ENCODE measurements at regions not wholly inside any gene's neighbourhood (a gene's known extent, or its start where the extent isn't known, plus 50 kb on each side); places are given as distances from the start of the nearest gene placed in this dataset.

DNA sequence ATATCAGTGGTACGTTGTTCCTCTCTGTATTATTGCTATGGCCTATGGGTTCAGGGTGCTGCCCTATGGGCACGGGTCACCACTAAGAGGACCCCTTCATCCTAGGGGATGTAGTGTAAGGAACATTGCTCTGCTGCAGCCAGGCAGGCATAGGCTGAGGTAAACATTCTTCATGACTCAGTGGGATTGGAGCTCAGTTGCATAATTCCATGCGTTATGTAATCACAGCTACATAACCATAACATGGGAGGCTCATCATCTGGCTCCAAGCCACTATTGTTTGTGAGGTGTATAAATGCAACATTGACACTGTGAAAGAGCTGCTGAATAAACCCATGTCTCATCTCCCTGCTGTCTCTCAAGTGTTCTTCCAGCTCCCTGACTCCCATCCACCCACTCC is 375.2 kb downstream of the MAGEE1 start:
- Histone ChIP-seq H3K9ac (ENCODE audit: low read depth in 1 of 2, low read length in 2 of 2) (no peak overlapping the region), H3K36me3 (ENCODE audit: control insufficient read depth in 4 of 4, insufficient read depth in 3 of 4, low read depth in 1 of 4, low read length in 3 of 4) (no peaks in the 10 kb centered on the region), H3K4me1 (ENCODE audit: control insufficient read depth in 4 of 4, insufficient read depth in 4 of 4, low read length in 3 of 4) (no peaks in the 10 kb centered on the region), H3K9me3 (ENCODE audit: control insufficient read depth in 4 of 4, low read length in 3 of 4) (peaks cover 0 to 2% (median 0%) of the 10 kb centered on the region in 4 donors), H3K27me3 (ENCODE audit: control insufficient read depth in 4 of 4, insufficient read depth in 4 of 4, low read length in 3 of 4) (no peaks in the 10 kb centered on the region), H3K4me3 (ENCODE audit: low read depth in 1 of 3, low read length in 3 of 3) (no peak overlapping the region), H3K27ac (ENCODE audit: low read depth in 1 of 2, low read length in 2 of 2) (no peak overlapping the region)
- 90% methylated on average over 3 of the region's 3 CpGs for WGBS
- no peak for DNase-seq (ENCODE audit: low spot score)
- no peak for TF ChIP-seq GABPA (IDR thresholded peaks at IDR 0.05 in 1 of 2, conservative IDR thresholded peaks at IDR 0.05 in 1 of 2)
- no peak for TF ChIP-seq YY1 (IDR thresholded peaks at IDR 0.05)
- TF ChIP-seq, protein P1, sequence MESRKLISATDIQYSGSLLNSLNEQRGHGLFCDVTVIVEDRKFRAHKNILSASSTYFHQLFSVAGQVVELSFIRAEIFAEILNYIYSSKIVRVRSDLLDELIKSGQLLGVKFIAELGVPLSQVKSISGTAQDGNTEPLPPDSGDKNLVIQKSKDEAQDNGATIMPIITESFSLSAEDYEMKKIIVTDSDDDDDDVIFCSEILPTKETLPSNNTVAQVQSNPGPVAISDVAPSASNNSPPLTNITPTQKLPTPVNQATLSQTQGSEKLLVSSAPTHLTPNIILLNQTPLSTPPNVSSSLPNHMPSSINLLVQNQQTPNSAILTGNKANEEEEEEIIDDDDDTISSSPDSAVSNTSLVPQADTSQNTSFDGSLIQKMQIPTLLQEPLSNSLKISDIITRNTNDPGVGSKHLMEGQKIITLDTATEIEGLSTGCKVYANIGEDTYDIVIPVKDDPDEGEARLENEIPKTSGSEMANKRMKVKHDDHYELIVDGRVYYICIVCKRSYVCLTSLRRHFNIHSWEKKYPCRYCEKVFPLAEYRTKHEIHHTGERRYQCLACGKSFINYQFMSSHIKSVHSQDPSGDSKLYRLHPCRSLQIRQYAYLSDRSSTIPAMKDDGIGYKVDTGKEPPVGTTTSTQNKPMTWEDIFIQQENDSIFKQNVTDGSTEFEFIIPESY (IDR thresholded peaks at IDR 0.05) = no peak
- no peak for TF ChIP-seq JUND (IDR thresholded peaks at IDR 0.05)
- no peak for TF ChIP-seq NR2F2 (IDR thresholded peaks at IDR 0.05)
- no peak for TF ChIP-seq RXRA (IDR thresholded peaks at IDR 0.05)
- TF ChIP-seq, protein P2, sequence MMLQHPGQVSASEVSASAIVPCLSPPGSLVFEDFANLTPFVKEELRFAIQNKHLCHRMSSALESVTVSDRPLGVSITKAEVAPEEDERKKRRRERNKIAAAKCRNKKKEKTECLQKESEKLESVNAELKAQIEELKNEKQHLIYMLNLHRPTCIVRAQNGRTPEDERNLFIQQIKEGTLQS (IDR thresholded peaks at IDR 0.05) = no peak
- TF ChIP-seq, protein P3, sequence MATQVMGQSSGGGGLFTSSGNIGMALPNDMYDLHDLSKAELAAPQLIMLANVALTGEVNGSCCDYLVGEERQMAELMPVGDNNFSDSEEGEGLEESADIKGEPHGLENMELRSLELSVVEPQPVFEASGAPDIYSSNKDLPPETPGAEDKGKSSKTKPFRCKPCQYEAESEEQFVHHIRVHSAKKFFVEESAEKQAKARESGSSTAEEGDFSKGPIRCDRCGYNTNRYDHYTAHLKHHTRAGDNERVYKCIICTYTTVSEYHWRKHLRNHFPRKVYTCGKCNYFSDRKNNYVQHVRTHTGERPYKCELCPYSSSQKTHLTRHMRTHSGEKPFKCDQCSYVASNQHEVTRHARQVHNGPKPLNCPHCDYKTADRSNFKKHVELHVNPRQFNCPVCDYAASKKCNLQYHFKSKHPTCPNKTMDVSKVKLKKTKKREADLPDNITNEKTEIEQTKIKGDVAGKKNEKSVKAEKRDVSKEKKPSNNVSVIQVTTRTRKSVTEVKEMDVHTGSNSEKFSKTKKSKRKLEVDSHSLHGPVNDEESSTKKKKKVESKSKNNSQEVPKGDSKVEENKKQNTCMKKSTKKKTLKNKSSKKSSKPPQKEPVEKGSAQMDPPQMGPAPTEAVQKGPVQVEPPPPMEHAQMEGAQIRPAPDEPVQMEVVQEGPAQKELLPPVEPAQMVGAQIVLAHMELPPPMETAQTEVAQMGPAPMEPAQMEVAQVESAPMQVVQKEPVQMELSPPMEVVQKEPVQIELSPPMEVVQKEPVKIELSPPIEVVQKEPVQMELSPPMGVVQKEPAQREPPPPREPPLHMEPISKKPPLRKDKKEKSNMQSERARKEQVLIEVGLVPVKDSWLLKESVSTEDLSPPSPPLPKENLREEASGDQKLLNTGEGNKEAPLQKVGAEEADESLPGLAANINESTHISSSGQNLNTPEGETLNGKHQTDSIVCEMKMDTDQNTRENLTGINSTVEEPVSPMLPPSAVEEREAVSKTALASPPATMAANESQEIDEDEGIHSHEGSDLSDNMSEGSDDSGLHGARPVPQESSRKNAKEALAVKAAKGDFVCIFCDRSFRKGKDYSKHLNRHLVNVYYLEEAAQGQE (IDR thresholded peaks at IDR 0.05) = no peak
- TF ChIP-seq RAD21 (IDR thresholded peaks at IDR 0.05) = no peak
- TF ChIP-seq, protein P4, sequence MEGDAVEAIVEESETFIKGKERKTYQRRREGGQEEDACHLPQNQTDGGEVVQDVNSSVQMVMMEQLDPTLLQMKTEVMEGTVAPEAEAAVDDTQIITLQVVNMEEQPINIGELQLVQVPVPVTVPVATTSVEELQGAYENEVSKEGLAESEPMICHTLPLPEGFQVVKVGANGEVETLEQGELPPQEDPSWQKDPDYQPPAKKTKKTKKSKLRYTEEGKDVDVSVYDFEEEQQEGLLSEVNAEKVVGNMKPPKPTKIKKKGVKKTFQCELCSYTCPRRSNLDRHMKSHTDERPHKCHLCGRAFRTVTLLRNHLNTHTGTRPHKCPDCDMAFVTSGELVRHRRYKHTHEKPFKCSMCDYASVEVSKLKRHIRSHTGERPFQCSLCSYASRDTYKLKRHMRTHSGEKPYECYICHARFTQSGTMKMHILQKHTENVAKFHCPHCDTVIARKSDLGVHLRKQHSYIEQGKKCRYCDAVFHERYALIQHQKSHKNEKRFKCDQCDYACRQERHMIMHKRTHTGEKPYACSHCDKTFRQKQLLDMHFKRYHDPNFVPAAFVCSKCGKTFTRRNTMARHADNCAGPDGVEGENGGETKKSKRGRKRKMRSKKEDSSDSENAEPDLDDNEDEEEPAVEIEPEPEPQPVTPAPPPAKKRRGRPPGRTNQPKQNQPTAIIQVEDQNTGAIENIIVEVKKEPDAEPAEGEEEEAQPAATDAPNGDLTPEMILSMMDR (IDR thresholded peaks at IDR 0.05; ENCODE audit: low read depth, low read length, missing input control) = no peak
- no peak for TF ChIP-seq HNF4G (IDR thresholded peaks at IDR 0.05)
- TF ChIP-seq FOXA1 (IDR thresholded peaks at IDR 0.05) = no peak

DNA sequence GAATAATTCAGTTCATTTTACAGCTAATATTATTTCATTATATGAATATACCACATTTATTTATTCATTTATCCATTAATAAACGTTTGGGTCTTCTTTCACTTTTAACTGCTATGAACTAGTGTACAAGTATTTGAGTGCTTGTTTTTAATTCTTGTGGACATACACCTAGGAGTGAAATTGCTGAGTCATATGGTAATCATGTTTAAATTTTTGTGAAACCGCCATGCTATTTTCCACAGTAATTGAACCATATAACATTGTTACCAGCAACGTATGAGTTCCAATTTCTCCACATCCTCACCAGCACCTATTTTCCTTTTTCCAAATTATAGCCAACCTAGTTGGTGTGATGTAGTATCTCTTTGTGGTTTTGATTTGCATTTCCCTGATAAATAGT is 388.2 kb downstream of the MAGEE1 start:
- DNase-seq (ENCODE audit: low spot score) = no peak
- H3K36me3 ChIP-seq (ENCODE audit: control insufficient read depth in 4 of 4, insufficient read depth in 3 of 4, low read depth in 1 of 4, low read length in 3 of 4) = no peaks in the 10 kb centered on the region
- H3K9me3 ChIP-seq (ENCODE audit: control insufficient read depth in 4 of 4, low read length in 3 of 4) = no peaks in the 10 kb centered on the region
- H3K9ac ChIP-seq (ENCODE audit: low read depth in 1 of 2, low read length in 2 of 2) = no peak overlapping the region
- H3K4me1 ChIP-seq (ENCODE audit: control insufficient read depth in 4 of 4, insufficient read depth in 4 of 4, low read length in 3 of 4) = no peaks in the 10 kb centered on the region
- no peaks in the 10 kb centered on the region for H3K27me3 ChIP-seq (ENCODE audit: control insufficient read depth in 4 of 4, insufficient read depth in 4 of 4, low read length in 3 of 4)
- TF ChIP-seq JUND (IDR thresholded peaks at IDR 0.05) (no peak), GABPA (IDR thresholded peaks at IDR 0.05 in 1 of 2, conservative IDR thresholded peaks at IDR 0.05 in 1 of 2) (no peak), RAD21 (IDR thresholded peaks at IDR 0.05) (no peak), SP1 (IDR thresholded peaks at IDR 0.05) (no peak), EGR1 (IDR thresholded peaks at IDR 0.05; ENCODE audit: low read depth in 2 of 2) (no peak), RXRA (IDR thresholded peaks at IDR 0.05) (no peak), HNF4A (conservative IDR thresholded peaks at IDR 0.05) (no peak), TAF1 (conservative IDR thresholded peaks at IDR 0.05) (no peak), HNF4G (IDR thresholded peaks at IDR 0.05) (no peak), FOXA1 (IDR thresholded peaks at IDR 0.05) (no peak), FOXA2 (IDR thresholded peaks at IDR 0.05) (no peak)
- TF ChIP-seq, protein P1 (IDR thresholded peaks at IDR 0.05) = no peak
- TF ChIP-seq, protein P3 (IDR thresholded peaks at IDR 0.05) = no peak
- TF ChIP-seq, protein P2 (IDR thresholded peaks at IDR 0.05) = no peak
- WGBS = 80% methylated on average over 3 of the region's 3 CpGs
- no peak overlapping the region for H3K27ac ChIP-seq (ENCODE audit: low read depth in 1 of 2, low read length in 2 of 2)
- H3K4me3 ChIP-seq (ENCODE audit: low read depth in 1 of 3, low read length in 3 of 3) = no peak overlapping the region

Measured in liver (tissue), 8 donors.